UCSD-AML1 (cell line): ENCODE measurements at regions not wholly inside any gene's neighbourhood (a gene's known extent, or its start where the extent isn't known, plus 50 kb on each side); places are given as distances from the start of the nearest gene placed in this dataset.

Experiments used
- DNase-seq: peaks from one replicate; lab custom pipeline; 2025; ENCODE audit not compliant: unreplicated experiment; lab: John Stamatoyannopoulos, UW

DNA sequence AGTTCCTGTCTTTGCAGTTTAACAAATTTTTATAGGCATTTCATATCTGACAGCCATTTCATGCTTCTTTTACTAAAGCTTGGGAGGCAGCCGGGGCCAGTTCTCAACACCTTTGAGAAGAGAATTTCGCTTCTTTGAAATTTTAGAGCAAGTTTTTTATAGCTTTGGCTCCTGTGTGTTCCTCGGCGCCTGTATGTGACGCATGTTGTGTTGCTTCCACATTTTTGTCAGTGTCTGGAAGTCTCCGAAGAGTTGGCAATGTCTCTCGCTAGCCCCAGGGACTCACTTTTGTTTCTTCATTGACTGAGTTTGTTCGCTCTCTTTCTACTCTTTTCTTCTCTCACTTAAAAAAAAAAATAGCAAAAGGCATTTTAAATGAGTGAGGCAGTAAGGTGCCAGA is 386.9 kb upstream of the PLXNA2 start:
- DNase-seq, result no peak

DNA sequence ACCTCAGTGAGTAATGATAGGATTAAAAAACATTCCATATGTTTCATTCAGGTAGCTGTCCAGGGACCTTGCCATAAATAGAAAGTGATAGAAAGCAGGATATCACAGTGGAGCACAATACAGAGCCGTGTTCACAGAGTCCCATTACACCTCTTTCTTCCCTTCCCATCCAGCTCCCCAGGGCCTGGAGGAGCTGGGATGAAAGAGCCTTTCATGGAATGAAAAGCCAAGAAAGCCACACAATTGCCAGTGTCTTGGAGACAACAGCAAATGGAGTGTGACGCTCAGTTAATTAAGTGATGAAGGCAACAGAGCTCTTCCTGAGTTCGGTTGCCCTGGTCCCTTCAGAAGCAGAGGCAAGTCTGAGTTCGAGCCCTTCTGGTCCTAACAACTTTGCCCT is 387.3 kb upstream of the PLXNA2 start:
- DNase-seq, result no peak

DNA sequence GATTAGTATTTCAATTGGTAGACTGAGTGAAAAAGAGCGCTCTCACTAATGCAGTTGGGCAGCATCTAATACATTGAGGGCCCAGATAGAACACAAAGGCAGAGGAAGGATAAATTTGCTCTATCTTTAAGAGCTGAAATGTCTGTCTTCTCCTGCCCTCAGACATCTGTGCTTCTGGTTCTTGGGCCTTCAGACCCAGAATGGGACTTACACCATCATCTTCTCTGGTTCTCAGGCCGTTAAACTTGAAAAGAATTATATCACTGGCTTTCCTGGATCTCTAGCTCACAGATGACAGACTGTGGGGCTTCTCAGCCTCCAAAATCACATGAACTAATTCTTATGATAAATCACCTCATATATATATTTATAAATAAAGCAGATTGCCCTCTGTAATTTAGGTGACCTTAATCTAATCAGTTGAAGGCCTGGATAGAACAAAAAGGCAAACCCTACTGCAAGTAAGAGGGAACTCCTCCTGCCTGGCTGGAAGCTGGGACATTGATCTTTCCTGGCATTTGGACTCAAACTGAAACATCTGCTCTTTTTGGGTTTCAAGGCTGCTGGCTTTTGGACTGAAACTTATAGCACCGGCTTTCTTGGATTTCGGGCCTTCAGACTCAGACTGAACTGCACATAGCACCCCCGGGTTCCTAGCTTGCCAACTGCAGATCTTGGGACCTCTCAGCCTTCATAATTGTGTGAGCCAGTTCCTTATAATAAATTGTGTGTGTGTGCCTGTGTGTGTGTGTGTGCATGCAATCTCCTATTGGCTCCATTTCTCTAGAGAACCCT is 390.4 kb upstream of the PLXNA2 start:
- DNase-seq, result no peak

GRCh38 chr1:208637181-208637580 is 393.0 kb upstream of the PLXNA2 start:
- DNase-seq, result no peak

GRCh38 chr1:208639382-208639781 is 395.2 kb upstream of the PLXNA2 start:
- no peak for DNase-seq

DNA sequence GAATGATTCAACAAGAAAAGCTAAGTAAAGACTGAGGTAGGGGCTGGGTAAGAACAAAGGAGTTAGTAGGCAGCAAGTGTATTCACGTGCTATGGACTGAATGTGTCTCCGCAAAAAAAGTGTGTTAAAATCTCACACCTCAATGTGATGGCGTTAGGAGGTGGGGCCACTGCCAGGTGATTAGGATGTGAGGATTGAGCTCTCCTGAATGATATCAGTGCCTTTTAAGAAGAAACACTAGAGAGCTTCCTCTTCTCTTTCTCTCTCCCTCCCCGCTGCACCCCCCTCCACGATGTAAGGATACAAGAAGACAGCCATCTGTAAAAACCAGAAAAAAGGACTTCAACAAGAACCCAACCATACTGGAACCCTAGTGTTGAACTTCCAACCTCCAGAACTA is 396.1 kb upstream of the PLXNA2 start:
- DNase-seq, result no peak

DNA sequence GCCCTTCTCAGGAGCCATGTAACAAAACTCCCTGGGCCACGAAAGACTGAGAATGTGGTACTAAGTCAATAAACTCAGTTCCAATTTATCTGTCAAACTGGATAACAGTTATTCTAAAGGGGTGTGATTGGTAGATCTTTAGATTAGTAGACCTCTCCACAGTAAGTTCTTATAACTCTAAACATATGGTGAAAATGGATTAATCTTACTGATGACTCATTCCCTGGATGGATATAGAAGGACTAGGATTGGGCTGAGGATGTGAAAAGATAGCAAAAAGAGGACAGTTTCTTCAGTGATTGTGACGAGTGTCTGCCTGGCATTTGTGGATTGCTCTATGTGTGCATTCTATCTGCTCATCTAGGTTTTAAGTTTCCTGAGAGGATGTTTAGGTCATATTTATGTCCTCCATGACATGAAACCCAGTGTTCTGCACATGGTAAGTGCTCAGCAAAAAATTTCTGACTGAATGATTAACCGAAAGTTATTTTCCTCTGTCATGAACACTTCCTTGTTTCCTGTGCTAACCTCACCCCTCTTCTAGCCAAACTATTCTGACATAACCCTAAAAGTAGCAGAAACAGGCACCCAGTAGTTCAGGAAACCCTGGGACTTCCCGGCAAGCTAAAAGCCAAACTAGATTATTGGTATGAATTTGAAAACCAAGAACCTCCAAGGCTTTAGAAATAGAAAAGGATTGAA is 397.5 kb upstream of the PLXNA2 start:
- no peak for DNase-seq

- no peak for DNase-seq
Measured at GRCh38 chr1:208643005-208643597, 398.9 kb upstream of the PLXNA2 start.

DNA sequence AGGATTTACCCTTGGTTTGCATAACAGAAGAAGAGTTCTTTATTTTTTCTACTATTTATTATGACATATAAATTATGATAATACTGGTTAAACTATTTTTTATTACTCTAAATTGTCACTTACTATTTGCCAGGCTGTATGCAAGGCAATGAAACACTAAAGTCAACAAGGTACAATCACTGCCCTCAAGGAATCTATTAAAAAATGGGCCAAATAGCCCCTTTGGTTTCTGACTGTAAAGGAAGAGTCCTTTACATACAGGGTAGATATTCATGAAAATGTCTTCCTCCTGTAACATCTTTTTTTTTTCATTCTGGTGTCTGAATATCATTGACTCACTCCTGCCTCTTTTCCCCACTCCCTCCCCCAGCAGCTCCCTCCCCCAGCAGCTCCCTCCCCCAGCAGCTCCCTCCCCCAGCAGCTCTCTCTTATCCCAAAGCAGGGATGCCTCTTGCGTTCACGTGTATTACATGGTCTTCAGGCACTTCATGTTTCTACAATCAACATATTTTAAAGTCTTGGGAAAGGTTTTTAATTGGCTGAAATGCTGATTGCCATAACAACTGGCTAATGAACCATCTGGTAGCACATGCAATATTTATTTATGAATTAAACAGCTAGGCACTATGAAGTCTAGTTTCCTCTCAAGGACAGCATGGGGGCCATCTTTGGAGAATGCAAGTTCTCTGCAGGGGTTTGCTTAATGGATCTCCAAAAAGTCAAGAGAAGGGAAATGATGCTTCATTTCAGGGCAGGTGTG is 400.4 kb upstream of the PLXNA2 start:
- no peak for DNase-seq

- DNase-seq, result no peak
Measured at GRCh38 chr1:208646431-208646830, 402.2 kb upstream of the PLXNA2 start.

DNA sequence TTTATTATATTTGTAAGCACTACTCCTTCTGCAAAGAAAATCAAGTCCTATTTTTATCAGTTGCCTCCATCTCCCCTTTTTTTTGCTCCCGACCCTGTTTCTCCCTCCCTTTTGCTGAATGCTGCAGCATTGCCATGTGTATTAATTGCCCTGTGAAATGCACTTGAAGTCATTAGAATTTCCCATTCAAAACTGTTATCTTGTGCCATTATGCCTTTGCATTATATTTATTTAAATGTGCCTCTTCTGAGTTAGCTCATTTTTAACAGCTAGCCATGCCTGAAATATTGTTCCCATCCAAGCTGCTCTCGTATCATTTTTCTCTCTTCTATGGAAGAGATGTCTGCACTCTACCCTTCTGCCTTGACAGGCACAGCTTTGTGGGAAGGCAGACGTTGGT is 404.0 kb upstream of the PLXNA2 start:
- DNase-seq, result no peak

GRCh38 chr1:208652296-208653160 is 408.3 kb upstream of the PLXNA2 start:
- peak; percentile 16 for DNase-seq

DNA sequence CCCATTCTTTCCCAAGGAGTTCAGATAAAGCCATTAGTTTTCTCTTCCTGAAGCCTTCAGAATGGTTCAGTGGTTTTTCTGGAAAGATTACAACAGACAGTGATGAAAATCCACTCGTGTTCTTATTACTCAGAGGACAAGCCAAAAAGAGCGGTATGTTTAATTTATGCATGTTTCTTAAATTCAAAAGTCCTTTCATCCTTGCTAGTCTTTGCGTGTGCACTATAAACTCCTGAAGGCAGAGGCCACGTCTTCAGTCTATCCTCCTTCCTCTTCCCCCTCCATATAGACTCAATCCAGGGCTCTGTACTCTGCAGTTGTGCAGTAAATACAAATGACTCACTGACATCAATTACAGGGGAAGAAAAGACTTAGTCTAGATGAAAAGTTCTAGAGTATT is 409.2 kb upstream of the PLXNA2 start:
- DNase-seq, result no peak

DNA sequence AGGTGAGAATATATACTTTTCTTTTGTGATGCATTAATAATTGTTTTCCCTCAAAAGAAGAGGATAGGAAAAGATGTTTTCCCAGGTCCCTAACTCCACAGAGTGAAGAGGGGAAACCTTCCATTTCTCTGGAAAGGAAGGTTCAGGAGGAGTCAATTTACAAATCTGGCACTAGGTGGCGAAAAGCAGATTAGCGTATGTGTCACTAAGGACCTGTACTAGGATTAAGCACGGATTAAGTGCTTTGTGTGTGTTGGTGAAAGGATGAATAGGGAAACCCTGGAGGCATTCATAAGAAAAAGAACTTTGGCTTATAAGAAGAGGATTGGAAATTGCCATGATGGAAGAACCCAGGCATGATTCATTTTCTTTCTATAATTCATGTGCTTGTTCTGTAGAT is 410.1 kb upstream of the PLXNA2 start:
- no peak for DNase-seq

- DNase-seq, result no peak
Measured at GRCh38 chr1:208665936-208666335, 421.8 kb upstream of the PLXNA2 start.

DNA sequence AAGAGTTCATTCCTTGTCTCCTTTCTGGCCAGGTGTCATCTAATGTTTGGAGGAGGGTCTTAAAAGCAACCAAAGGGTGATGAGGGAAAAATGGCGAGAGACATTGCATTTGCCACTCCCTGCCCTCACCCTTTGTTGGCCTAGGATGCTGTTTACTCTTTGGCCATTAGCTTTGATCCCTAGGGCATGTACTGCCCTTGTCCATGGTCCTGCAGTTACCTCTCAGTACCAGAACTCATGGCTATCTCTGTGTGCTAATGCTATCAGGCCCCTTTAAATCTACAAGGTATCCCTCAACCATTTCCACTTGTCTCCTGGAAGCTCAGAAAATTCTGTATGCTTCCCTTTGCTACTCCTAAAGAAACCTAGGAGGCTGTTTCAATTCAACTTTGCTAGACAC is 424.8 kb upstream of the PLXNA2 start:
- no peak for DNase-seq

DNA sequence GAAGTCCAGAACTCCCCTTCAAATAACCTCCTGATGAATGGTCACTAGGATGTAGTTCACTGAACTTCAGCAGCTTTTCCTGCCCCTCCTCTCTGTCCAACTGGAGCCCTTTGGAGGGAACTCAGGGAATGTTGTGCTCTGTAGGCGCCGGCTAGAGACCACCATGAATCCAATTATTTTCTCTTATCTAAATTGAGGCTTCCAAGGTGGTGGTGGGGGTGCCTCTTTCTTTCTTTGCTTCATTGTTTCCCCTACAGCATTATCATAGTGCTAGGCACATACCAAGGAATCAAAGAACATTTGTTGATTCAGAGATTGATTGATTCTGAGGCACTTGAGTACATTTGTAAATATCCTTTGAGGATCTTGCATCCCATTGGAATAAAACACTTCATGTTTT is 426.6 kb upstream of the PLXNA2 start:
- DNase-seq, result no peak

- DNase-seq, result no peak
Measured at GRCh38 chr1:208681878-208682663, 437.9 kb upstream of the PLXNA2 start.

GRCh38 chr1:208682664-208683013 is 438.5 kb upstream of the PLXNA2 start:
- DNase-seq, result no peak

DNA sequence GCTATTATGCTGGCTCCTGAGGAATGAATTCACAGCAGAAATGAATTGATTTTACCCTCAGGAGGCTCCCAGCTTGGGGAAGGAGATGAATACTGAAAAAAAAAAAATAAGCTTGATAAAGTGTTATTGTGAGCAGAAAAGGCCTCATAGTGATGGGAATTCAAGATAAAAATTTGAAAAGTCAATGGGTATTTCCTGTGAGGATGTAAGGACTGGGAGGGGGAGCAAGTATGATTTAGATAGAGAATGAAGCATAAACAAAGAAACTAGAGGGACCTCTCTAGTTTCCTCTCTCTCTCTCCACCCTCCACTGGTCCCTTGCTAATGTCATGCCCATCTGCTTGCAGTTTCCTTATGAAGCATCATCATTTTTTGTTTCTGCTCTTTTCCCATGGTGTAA is 439.0 kb upstream of the PLXNA2 start:
- DNase-seq, result no peak
